GM12878 (cell line): ENCODE measurements at regions not wholly inside any gene's neighbourhood (a gene's known extent, or its start where the extent isn't known, plus 50 kb on each side); places are given as distances from the start of the nearest gene placed in this dataset.

ENCODE experiments used
- ATAC-seq: fragments of 200-7000 bp; cut with Tn5 transposase; 3 replicates; pipeline ENCODE4 v1.9.1; 2020; ENCODE audit warnings: mild to moderate bottlenecking, moderate library complexity
- BruUV-seq: library from RNA; stranded (reverse); fragments of 400-500 nt; replicated peaks from 2 replicates; lab custom pipeline; 2021; lab: Mats Ljungman, UMichigan
- CTCF ChIA-PET: fragments of 300-600 bp; sonication (Branson Sonifier 250); formaldehyde crosslinking; extraction: SDS; loops from one replicate; lab custom pipeline; 2021; ENCODE audit warnings: inconsistent platforms; lab: Yijun Ruan, JAX
- POLR2A ChIA-PET: fragments of 350-600 bp; formaldehyde crosslinking; extraction: SDS; loops from one replicate; lab custom pipeline; 2021; ENCODE audit warnings: inconsistent platforms; lab: Charles Lee
- RAD21 ChIA-PET: fragments of 300-600 bp; sonication (Branson Sonifier 250); formaldehyde crosslinking; loops from one replicate; lab custom pipeline; 2023; ENCODE audit warnings: antibody characterized with exemption; ENCODE audit not compliant: unreplicated experiment; lab: Charles Lee
- SMC1A ChIA-PET: fragments of 300-600 bp; sonication (Branson Sonifier 250); formaldehyde crosslinking; loops from one replicate; lab custom pipeline; 2023; ENCODE audit not compliant: unreplicated experiment, uncharacterized antibody; lab: Charles Lee
- DNase-seq: peaks from one replicate; pipeline ENCODE4 v3.0.0-alpha.2; 2011; ENCODE audit warnings: low read depth, low spot score
- FAIRE-seq: peaks from 3 replicates; lab custom pipeline; 2011; peaks lifted over from hg19 to GRCh38; lab: Jason Lieb, UNC
- H2AFZ ChIP-seq: 2 replicates; pipeline ENCODE4 v1.6.0; 2011; ENCODE audit warnings: low read depth, low read length, control low read depth; ENCODE audit not compliant: control insufficient read depth
- H3K27ac ChIP-seq: 2 replicates; pipeline ENCODE4 v1.5.1; 2011; ENCODE audit warnings: control low read depth; ENCODE audit not compliant: control insufficient read depth, insufficient read depth
- H3K27me3 ChIP-seq, 2 experiments: replicated peaks in 1 of 2; 2 replicates each; pipeline versions ENCODE4 v1.6.0 to v1.6.1; 2011; ENCODE audit warnings: low read length in 1 of 2; ENCODE audit not compliant: control insufficient read depth in 2 of 2, insufficient read depth in 2 of 2
- H3K36me3 ChIP-seq, 2 experiments: 2 replicates each; pipeline ENCODE4 v1.5.1; 2011; ENCODE audit warnings: low read length in 1 of 2; ENCODE audit not compliant: control insufficient read depth in 2 of 2, insufficient read depth in 2 of 2
- H3K4me1 ChIP-seq: 2 replicates; pipeline ENCODE4 v1.6.1; 2011; ENCODE audit warnings: mild to moderate bottlenecking, low read length, moderate library complexity, mixed read lengths; ENCODE audit not compliant: control insufficient read depth, insufficient read depth
- H3K4me2 ChIP-seq: 2 replicates; pipeline ENCODE4 v1.6.0; 2011; ENCODE audit warnings: control low read depth; ENCODE audit not compliant: control insufficient read depth, insufficient read depth
- H3K4me3 ChIP-seq: fragments of 200-600 bp; sonication (generic); 2 replicates; pipeline ENCODE4 v1.5.1; 2016
- H3K79me2 ChIP-seq: 2 replicates; pipeline ENCODE4 v1.6.0; 2011; ENCODE audit warnings: low read length; ENCODE audit not compliant: control insufficient read depth, insufficient read depth
- H3K9ac ChIP-seq: 2 replicates; pipeline ENCODE4 v1.8.0; 2011; ENCODE audit warnings: low read length, control low read depth, mixed read lengths; ENCODE audit not compliant: control insufficient read depth, insufficient read depth
- H3K9me3 ChIP-seq: replicated peaks from 3 replicates; pipeline ENCODE4 v1.5.1; 2011; ENCODE audit warnings: mild to moderate bottlenecking, low read length; ENCODE audit not compliant: control insufficient read depth, insufficient read depth
- H4K20me1 ChIP-seq: 2 replicates; pipeline ENCODE4 v1.6.0; 2011; ENCODE audit not compliant: control insufficient read depth, insufficient read depth
- CBX5 ChIP-seq: sonication (generic); IDR thresholded peaks from 2 replicates; pipeline ENCODE4 v1.6.1; 2016; ENCODE audit warnings: low read depth, moderate library complexity, mild to moderate bottlenecking, inconsistent platforms
- EED ChIP-seq: sonication (generic); IDR thresholded peaks from 2 replicates; pipeline ENCODE4 v1.6.1; 2016; ENCODE audit warnings: antibody characterized with exemption, low read depth
- FOS ChIP-seq: IDR thresholded peaks from 3 replicates; pipeline ENCODE4 v1.6.1; 2011; ENCODE audit warnings: borderline replicate concordance; ENCODE audit not compliant: insufficient read length; ENCODE audit errors: extremely low read depth
- HCFC1 ChIP-seq: fragments of 150-350 bp; IDR thresholded peaks from 2 replicates; pipeline ENCODE4 v1.6.1; 2014; ENCODE audit warnings: low read length
- IRF4 ChIP-seq: IDR thresholded peaks from 2 replicates; pipeline ENCODE4 v1.6.1; 2011; ENCODE audit warnings: low read depth, low read length
- KAT2A ChIP-seq: conservative IDR thresholded peaks from 2 replicates; pipeline ENCODE4 v1.6.1; 2011; ENCODE audit warnings: low read depth, low read length; ENCODE audit not compliant: control insufficient read depth
- MTA3 ChIP-seq: IDR thresholded peaks from 2 replicates; pipeline ENCODE4 v1.6.1; 2012; ENCODE audit warnings: low read length, inconsistent platforms, borderline replicate concordance
- NKRF ChIP-seq: fragments of 450-650 bp; conservative IDR thresholded peaks from 2 replicates; pipeline ENCODE4 v1.6.1; 2017; ENCODE audit warnings: mild to moderate bottlenecking, moderate library complexity
- POU2F2 ChIP-seq: IDR thresholded peaks from 3 replicates; pipeline ENCODE4 v1.6.1; 2011; ENCODE audit warnings: low read depth, mild to moderate bottlenecking, low read length, borderline replicate concordance
- RELB ChIP-seq: fragments of 450-650 bp; IDR thresholded peaks from 2 replicates; pipeline ENCODE4 v1.6.1; 2017; ENCODE audit warnings: low read depth, mild to moderate bottlenecking, moderate library complexity
- SREBF2 ChIP-seq: IDR thresholded peaks from 2 replicates; pipeline ENCODE4 v1.6.1; 2012; ENCODE audit warnings: mild to moderate bottlenecking, low read length
- WGBS: methylation state at CpG from one replicate; pipeline ENCODE4 v1.1.6; 2016; ENCODE audit warnings: low lambda C conversion rate; ENCODE audit not compliant: insufficient replicate concordance, insufficient coverage; ENCODE audit errors: missing lambda C conversion rate; 5-methylcytosine and 5-hydroxymethylcytosine counted together
- in situ Hi-C: fragments of 300-500 bp; cut with MboI; formaldehyde crosslinking; loops from 9 replicates; pipeline ENCODE4 v1.14.3; 2018; ENCODE audit warnings: mixed read lengths
- intact Hi-C: fragments of 100-400 bp; cut with micrococcal nuclease; formaldehyde crosslinking; loops from one replicate; pipeline ENCODE4 v1.14.2; 2022; ENCODE audit not compliant: unreplicated experiment

GRCh38 chr2:128779301-128780095 is 460.8 kb upstream of the HS6ST1 start:
- Histone ChIP-seq H3K36me3 (no peaks in the 10 kb centered on the region), H3K4me1 (no peaks in the 10 kb centered on the region), H3K9ac (no peak overlapping the region), H3K4me2 (no peak overlapping the region)
- SMC1A ChIA-PET: no interaction called here
- POLR2A ChIA-PET: no interaction called here
- no peak for TF ChIP-seq FOS
- TF ChIP-seq MTA3: no peak
- no peak for TF ChIP-seq KAT2A
- TF ChIP-seq SREBF2: no peak
- no peak for TF ChIP-seq POU2F2
- TF ChIP-seq IRF4: no peak
- TF ChIP-seq NKRF: no peak
- TF ChIP-seq HCFC1: no peak
- no peak for TF ChIP-seq EED
- no peak for TF ChIP-seq RELB
- TF ChIP-seq CBX5: no peak
- TF ChIP-seq, all 136 proteins: peak for 0
- RAD21 ChIA-PET: no interaction called here
- Histone ChIP-seq H3K27me3 (no peaks in the 10 kb centered on the region; a peak in 1 of 4 replicates), H3K9me3 (no peaks in the 10 kb centered on the region), H3K79me2 (no peaks in the 10 kb centered on the region), H3K4me3 (no peak overlapping the region), H4K20me1 (no peaks in the 10 kb centered on the region), H2AFZ (no peak overlapping the region), H3K27ac (no peak overlapping the region)
- CTCF ChIA-PET: no interaction called here
- FAIRE-seq: no peak
- in situ Hi-C loops: no loop called here
- DNase-seq: no peak
- ATAC-seq: no peak
- intact Hi-C loops: no loop called here
- no TSS peak for BruUV-seq
- WGBS: 47% methylated on average over 9 of the region's 9 CpGs
